IMR-90 (cell line): ENCODE measurements at regions not wholly inside any gene's neighbourhood (a gene's known extent, or its start where the extent isn't known, plus 50 kb on each side); places are given as distances from the start of the nearest gene placed in this dataset.

ENCODE experiments used
- ATAC-seq: fragments of 200-7000 bp; cut with Tn5 transposase; 2 replicates; pipeline ENCODE4 v1.9.1; 2020; ENCODE audit warnings: low read depth, mild to moderate bottlenecking, moderate library complexity
- BruUV-seq: library from RNA; stranded (reverse); fragments of 400-500 nt; replicated peaks from 2 replicates; lab custom pipeline; 2021; lab: Mats Ljungman, UMichigan
- CTCF ChIA-PET: fragments of 300-600 bp; formaldehyde crosslinking; extraction: SDS; loops from one replicate; lab custom pipeline; 2021; ENCODE audit warnings: antibody characterized with exemption; lab: Yijun Ruan, JAX
- POLR2A ChIA-PET: fragments of 300-600 bp; sonication (Branson Sonifier 250); formaldehyde crosslinking; loops from one replicate; lab custom pipeline; 2022; ENCODE audit warnings: antibody characterized with exemption; ENCODE audit not compliant: unreplicated experiment; lab: Charles Lee
- DNase-seq: peaks from one replicate; pipeline ENCODE4 v3.0.0; 2013
- H2AFZ ChIP-seq: replicated peaks from 2 replicates; pipeline ENCODE3; 2013; ENCODE audit warnings: low read length, mild to moderate bottlenecking; ENCODE audit not compliant: poor library complexity
- H2AK5ac ChIP-seq: 2 replicates; pipeline ENCODE4 v1.6.1; 2013; ENCODE audit warnings: low read depth, low read length, inconsistent platforms
- H2AK9ac ChIP-seq: replicated peaks from 2 replicates; pipeline ENCODE3; 2013; ENCODE audit warnings: mild to moderate bottlenecking, low read depth, low read length, moderate library complexity; ENCODE audit not compliant: poor library complexity
- H2BK120ac ChIP-seq: 2 replicates; pipeline ENCODE4 v1.6.1; 2013; ENCODE audit warnings: low read depth, low read length, inconsistent platforms
- H2BK15ac ChIP-seq: 3 replicates; pipeline ENCODE4 v1.6.1; 2013; ENCODE audit warnings: low read depth, low read length, inconsistent platforms
- H2BK20ac ChIP-seq: 2 replicates; pipeline ENCODE4 v1.6.1; 2013; ENCODE audit warnings: low read depth, mild to moderate bottlenecking, inconsistent platforms, low read length, moderate library complexity
- H2BK5ac ChIP-seq: 2 replicates; pipeline ENCODE4 v1.6.1; 2013; ENCODE audit warnings: mild to moderate bottlenecking, low read depth, low read length, inconsistent platforms; ENCODE audit not compliant: poor library complexity, severe bottlenecking
- H3K14ac ChIP-seq: replicated peaks from 2 replicates; pipeline ENCODE4 v1.6.1; 2013; ENCODE audit warnings: low read depth, low read length, inconsistent platforms
- H3K18ac ChIP-seq: 2 replicates; pipeline ENCODE4 v1.6.1; 2013; ENCODE audit warnings: low read depth, low read length, control low read depth
- H3K23ac ChIP-seq: 2 replicates; pipeline ENCODE4 v1.6.1; 2013; ENCODE audit warnings: low read depth, low read length, inconsistent platforms
- H3K27ac ChIP-seq: 2 replicates; pipeline ENCODE4 v1.5.1; 2013; ENCODE audit warnings: mild to moderate bottlenecking, control low read depth, low read length; ENCODE audit not compliant: insufficient read depth
- H3K27me3 ChIP-seq: 2 replicates; pipeline ENCODE4 v1.6.1; 2013; ENCODE audit warnings: low read length; ENCODE audit not compliant: control insufficient read depth, insufficient read depth
- H3K36me3 ChIP-seq: 2 replicates; pipeline ENCODE4 v1.6.1; 2013; ENCODE audit warnings: low read length, mixed read lengths; ENCODE audit not compliant: control insufficient read depth, insufficient read depth
- H3K4ac ChIP-seq: 2 replicates; pipeline ENCODE4 v1.6.1; 2013; ENCODE audit warnings: low read depth, low read length, inconsistent platforms
- H3K4me1 ChIP-seq: 2 replicates; pipeline ENCODE4 v1.6.1; 2013; ENCODE audit warnings: low read length, mixed read lengths; ENCODE audit not compliant: control insufficient read depth, insufficient read depth
- H3K4me2 ChIP-seq: 2 replicates; pipeline ENCODE4 v1.6.1; 2013; ENCODE audit warnings: low read depth, mild to moderate bottlenecking, control low read depth, low read length, moderate library complexity
- H3K4me3 ChIP-seq: 2 replicates; pipeline ENCODE4 v1.5.1; 2013; ENCODE audit warnings: low read depth, mild to moderate bottlenecking, control low read depth, low read length, moderate library complexity; ENCODE audit not compliant: insufficient read depth
- H3K56ac ChIP-seq: 2 replicates; pipeline ENCODE4 v1.6.1; 2013; ENCODE audit warnings: low read length, inconsistent platforms; ENCODE audit not compliant: insufficient read depth; ENCODE audit errors: extremely low read depth
- H3K79me1 ChIP-seq, 2 experiments: 2 replicates each; pipeline ENCODE4 v1.6.1; 2013; ENCODE audit warnings: low read length in 2 of 2, inconsistent platforms in 1 of 2, low read depth in 1 of 2
- H3K9ac ChIP-seq: 2 replicates; pipeline ENCODE4 v1.6.1; 2013; ENCODE audit warnings: low read depth, low read length, control low read depth
- H3K9me1 ChIP-seq: 2 replicates; pipeline ENCODE4 v1.6.1; 2013; ENCODE audit warnings: low read length, inconsistent platforms; ENCODE audit not compliant: insufficient read depth
- H3K9me3 ChIP-seq: 2 replicates; pipeline ENCODE4 v1.6.1; 2013; ENCODE audit warnings: low read length; ENCODE audit not compliant: control insufficient read depth, insufficient read depth
- H4K20me1 ChIP-seq: 2 replicates; pipeline ENCODE4 v1.6.1; 2013; ENCODE audit warnings: low read length, inconsistent platforms; ENCODE audit not compliant: insufficient read depth
- H4K5ac ChIP-seq: 2 replicates; pipeline ENCODE4 v1.6.1; 2013; ENCODE audit warnings: mild to moderate bottlenecking, low read depth, low read length, control low read depth
- H4K8ac ChIP-seq, 2 experiments: 2 replicates each; pipeline ENCODE4 v1.6.1; 2013; ENCODE audit warnings: low read depth in 2 of 2, low read length in 2 of 2, control low read depth in 1 of 2, inconsistent platforms in 1 of 2
- H4K91ac ChIP-seq: 2 replicates; pipeline ENCODE4 v1.6.1; 2013; ENCODE audit warnings: low read depth, low read length, inconsistent platforms; ENCODE audit not compliant: insufficient read depth
- RFX5 ChIP-seq: IDR thresholded peaks from 2 replicates; pipeline ENCODE4 v1.8.0; 2012; ENCODE audit warnings: low read depth, mild to moderate bottlenecking, low read length, moderate library complexity
- WGBS, 2 experiments: methylation state at CpG; one replicate each; pipeline versions ENCODE4 v1.1.5 to v1.1.7; 2013; ENCODE audit warnings: missing lambda C conversion rate in 2 of 2; ENCODE audit not compliant: insufficient read length in 1 of 2; ENCODE audit errors: extremely low coverage in 2 of 2; 5-methylcytosine and 5-hydroxymethylcytosine counted together
- dilution Hi-C: fragments of 300-500 bp; cut with HindIII; formaldehyde crosslinking; loops from one replicate; pipeline ENCODE4 v1.14.3; 2018; ENCODE audit warnings: low sequenced_read_pairs; ENCODE audit not compliant: unreplicated experiment
- in situ Hi-C: fragments of 300-500 bp; cut with MboI; formaldehyde crosslinking; loops from 3 replicates; pipeline ENCODE4 v1.14.3; 2019; ENCODE audit warnings: low sequenced_read_pairs, inconsistent platforms, mixed read lengths
- intact Hi-C: fragments of 100-400 bp; cut with micrococcal nuclease; formaldehyde crosslinking; loops from 2 replicates; pipeline ENCODE4 v1.10.0; 2022
- TF ChIP-seq, protein P1 (sequence below): conservative IDR thresholded peaks from 2 replicates; pipeline ENCODE4 v1.5.1; 2012; ENCODE audit warnings: mild to moderate bottlenecking, low read depth, low read length, improper control_type of control experiment

GRCh38 chr9:13974891-13975290, 339.1 kb downstream of the NFIB start:
- Histone ChIP-seq H2AK9ac (no peak overlapping the region), H4K91ac (no peak overlapping the region), H4K5ac (no peak overlapping the region), H3K9me1 (no peaks in the 10 kb centered on the region), H3K4me2 (no peak overlapping the region), H2BK20ac (no peak overlapping the region), H3K79me1 (no peaks in the 10 kb centered on the region), H2AFZ (no peak overlapping the region), H3K14ac (no peak overlapping the region), H3K27ac (no peak overlapping the region), H4K20me1 (no peaks in the 10 kb centered on the region), H3K9ac (no peak overlapping the region), H2BK15ac (no peak overlapping the region), H3K4me3 (no peak overlapping the region), H3K9me3 (no peaks in the 10 kb centered on the region), H3K4ac (no peak overlapping the region), H3K18ac (no peak overlapping the region), H3K56ac (no peak overlapping the region), H2AK5ac (no peak overlapping the region), H3K4me1 (no peaks in the 10 kb centered on the region), H3K23ac (no peak overlapping the region), H2BK120ac (no peak overlapping the region), H3K27me3 (no peaks in the 10 kb centered on the region), H3K36me3 (no peaks in the 10 kb centered on the region), H2BK5ac (no peak overlapping the region), H4K8ac (no peak overlapping the region)
- TF ChIP-seq, protein P1, sequence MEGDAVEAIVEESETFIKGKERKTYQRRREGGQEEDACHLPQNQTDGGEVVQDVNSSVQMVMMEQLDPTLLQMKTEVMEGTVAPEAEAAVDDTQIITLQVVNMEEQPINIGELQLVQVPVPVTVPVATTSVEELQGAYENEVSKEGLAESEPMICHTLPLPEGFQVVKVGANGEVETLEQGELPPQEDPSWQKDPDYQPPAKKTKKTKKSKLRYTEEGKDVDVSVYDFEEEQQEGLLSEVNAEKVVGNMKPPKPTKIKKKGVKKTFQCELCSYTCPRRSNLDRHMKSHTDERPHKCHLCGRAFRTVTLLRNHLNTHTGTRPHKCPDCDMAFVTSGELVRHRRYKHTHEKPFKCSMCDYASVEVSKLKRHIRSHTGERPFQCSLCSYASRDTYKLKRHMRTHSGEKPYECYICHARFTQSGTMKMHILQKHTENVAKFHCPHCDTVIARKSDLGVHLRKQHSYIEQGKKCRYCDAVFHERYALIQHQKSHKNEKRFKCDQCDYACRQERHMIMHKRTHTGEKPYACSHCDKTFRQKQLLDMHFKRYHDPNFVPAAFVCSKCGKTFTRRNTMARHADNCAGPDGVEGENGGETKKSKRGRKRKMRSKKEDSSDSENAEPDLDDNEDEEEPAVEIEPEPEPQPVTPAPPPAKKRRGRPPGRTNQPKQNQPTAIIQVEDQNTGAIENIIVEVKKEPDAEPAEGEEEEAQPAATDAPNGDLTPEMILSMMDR = no peak
- no peak for TF ChIP-seq RFX5
- intact Hi-C loops (no loop called here), in situ Hi-C loops (no loop called here), dilution Hi-C loops (no loop called here)
- ATAC-seq (no peak), DNase-seq (no peak)
- WGBS, 2 experiments = 100% methylated on average over 2 of the region's 4 CpGs; no CpG with 5 or more reads in 1 of the 2 experiments
- CTCF ChIA-PET = no interaction called here
- POLR2A ChIA-PET = no interaction called here
- no TSS peak for BruUV-seq
